NCI-H2081 (cell line): ENCODE measurements at regions not wholly inside any gene's neighbourhood (a gene's known extent, or its start where the extent isn't known, plus 50 kb on each side); places are given as distances from the start of the nearest gene placed in this dataset.
"Not testable (repeated sequence)": the region's sequence is repeated elsewhere in the genome, so short reads cannot be mapped to it uniquely, and the experiment has no call there.

Source experiments
- DNase-seq, 2 experiments: peaks; one replicate each; lab custom pipeline; 2025; lab: John Stamatoyannopoulos, UW

DNA sequence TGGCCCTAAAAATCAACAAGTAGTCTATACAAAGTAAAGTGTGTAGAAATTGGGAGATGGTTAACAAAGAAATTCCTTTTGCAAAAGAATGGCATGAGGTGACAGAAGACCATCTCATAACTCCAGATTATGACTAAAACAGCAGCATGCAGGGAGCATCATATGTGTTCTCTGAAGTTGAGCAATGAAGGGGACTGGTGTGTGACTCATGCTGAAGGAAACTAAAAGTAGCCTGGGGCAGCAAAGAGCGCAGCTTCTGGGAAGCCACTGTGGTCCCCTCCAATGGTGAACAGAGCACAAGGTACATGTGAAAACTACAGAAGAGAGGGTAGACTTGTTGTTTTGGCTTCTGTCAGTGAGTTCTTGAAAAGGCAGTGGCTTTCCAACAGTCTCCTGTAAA is 133.4 kb downstream of the MACC1 start:
- DNase-seq = no peak

GRCh38 chr7:20079080-20079479 is 138.1 kb downstream of the MACC1 start:
- DNase-seq = no peak

DNA sequence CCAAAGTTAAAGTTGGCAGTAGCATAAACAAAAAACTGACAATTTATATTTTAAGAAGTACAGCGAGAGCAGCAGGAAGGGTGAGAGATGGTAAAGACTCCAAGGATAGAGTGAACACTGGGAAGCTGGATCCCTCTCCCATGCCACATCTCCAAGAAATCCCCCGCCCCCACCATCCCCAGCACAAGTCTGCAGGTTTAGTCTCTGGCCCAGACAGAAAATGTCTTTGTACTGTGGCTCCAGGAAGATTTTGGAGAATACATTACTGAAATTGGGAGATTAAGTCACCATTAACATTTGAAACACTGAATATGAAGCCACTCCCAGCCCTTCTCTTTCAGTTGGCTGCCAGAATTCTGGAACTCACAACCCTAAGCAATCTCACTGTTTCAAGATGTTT is 140.3 kb downstream of the MACC1 start:
- DNase-seq = no peak

DNA sequence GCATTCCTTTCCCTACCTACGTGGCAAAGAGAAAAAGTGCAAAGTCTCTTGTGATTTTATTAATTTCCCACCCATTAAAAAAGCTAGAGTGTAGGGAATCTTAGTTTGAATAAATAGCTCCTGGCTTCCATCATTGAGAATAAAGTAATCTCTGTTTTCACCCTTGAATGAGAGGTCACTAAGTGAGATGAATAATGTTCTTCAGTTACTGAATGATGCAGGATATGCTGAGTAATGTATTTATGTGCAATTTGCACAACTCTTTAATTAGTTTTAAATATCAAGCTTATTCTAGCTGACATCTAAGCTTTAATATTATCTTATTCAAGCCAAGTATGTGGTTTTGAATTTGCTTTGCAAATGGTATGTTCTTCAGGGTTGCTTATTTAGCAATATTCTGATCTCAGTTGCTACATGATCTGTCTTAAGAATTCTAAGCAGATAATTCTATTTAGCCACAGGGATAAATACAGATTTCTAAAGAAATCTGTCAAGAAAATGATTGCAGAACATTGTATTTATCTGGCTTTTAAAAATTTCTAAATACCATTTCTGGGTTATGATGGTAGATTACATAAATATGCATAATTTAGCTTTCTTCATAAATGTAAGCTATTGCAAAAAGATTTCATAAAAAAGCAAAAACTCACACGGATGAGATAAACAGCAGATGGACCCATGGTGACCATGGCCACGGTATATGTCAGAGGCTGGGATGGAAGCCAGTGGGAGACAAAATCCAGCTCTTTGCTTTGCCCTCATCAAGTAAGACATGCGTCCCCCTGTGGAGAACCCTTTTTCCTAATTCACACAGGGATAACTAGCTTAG is 141.0 kb downstream of the MACC1 start:
- no peak for DNase-seq

DNA sequence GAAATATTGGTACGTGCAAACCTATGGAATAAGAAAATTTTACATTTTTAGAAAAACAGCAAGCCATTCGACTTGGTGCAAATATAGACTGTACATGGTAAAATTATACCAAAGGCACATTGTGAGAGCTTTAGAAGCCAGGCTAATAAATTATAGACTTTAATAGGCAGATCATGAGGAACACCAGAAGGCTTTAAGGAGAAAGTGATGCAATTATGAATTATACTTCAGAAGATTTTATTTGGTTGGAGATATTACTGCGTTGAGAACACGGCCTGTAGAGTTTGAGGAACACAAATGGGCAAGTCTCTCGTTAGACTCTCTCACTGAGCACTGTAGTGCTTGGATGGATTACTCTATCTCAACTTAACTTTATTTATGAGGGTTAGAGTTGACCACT is 141.7 kb downstream of the MACC1 start:
- DNase-seq = no peak

GRCh38 chr7:20068004-20068403 is 149.2 kb downstream of the MACC1 start:
- not testable (repeated sequence) for DNase-seq

DNA sequence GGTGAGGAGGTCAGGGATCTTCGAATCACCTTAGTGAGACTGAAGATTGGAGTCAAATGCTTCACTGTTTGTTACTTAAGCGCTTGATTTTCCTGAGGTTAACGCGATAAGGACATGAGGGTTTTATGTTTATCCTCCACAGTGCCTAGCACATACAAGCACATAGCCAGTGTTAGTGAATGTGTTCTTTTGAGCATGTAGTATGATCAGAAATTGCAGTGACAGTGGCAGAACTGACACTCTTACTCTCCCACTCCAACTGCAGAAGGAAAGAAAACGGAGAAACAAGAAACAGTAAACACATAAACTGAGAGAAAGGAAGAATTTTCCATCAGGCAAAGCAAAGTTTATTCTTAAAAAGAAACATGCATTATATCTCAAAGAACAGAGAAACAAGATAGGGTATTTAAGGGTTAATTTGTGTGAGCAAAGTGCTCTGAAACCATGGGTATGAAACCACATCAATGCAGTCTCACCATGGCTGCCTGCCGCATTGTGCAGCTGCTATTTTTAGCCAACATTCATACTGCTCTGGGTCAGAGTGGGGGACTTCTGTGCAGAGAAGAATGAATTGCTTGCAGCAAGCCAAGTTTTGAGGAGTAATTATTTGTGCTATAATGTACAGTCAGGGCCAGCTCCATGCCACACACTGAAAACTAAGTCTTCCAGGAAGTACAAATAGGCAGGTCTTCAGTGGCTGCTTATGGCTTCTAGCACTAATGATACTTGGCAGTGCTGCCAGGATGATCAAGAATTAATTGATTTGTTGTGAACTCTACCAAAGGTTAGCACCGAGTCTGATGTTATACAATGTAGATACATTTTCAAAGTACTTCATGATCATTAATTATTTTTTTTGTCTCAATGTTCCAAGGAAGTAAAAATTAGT is 152.0 kb downstream of the MACC1 start:
- no peak for DNase-seq

GRCh38 chr7:20064181-20064970 is 152.8 kb downstream of the MACC1 start:
- no peak for DNase-seq

DNA sequence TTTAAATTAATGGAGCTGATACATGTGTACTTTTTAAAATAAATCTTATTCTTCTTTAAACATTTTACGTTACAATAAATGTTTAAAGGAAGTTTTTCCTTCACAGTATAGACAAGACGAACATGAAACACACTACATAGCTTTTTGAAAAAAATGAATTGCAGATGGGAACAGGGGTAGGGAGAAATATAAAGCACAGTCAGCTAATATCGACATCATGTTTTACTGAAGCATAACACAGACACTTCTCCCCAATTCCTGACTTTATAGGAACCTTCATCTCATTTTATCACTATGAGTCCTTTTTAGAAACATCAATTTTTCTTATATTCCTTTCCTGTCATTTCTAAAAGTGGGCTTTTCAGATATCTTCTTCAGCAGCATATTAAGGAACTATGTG is 153.5 kb downstream of the MACC1 start:
- no peak for DNase-seq

GRCh38 chr7:20062932-20063331 is 154.3 kb downstream of the MACC1 start:
- no peak for DNase-seq

GRCh38 chr7:20053334-20054104 is 163.7 kb downstream of the MACC1 start:
- DNase-seq = no peak

DNA sequence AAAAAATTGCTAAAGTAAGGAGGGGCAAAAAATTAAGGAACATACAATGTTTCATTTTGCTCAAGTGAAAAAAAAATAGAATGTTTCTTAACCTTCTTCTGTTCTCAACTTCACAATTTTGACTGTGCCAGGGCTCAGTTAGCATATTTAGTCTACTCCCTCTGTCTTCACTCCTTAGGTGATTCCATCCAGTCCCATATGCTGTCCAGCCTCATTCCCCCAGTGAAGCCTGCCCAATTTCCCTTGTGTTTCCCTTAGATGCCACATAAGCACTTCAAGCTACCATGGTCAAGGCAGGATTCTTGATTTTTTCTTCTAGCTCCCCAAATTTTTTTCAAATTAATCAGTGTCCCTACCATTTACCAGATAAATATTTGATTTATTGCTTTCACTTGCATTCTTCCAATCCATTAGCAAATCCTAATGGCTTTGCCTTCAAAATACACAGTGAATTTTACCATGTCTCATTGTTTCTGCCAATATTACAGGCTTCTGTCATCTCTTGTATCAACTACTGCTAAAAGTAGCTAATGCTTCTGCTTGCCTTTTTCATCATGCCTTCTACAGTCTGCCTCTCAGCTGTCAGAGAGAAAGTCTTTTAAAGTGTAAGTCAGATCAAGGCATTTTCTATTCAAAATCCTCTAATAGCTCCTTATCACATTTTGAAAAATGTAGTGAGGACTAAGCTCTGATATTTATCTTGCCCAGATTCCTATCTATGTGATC is 166.8 kb downstream of the MACC1 start:
- DNase-seq = no peak

DNA sequence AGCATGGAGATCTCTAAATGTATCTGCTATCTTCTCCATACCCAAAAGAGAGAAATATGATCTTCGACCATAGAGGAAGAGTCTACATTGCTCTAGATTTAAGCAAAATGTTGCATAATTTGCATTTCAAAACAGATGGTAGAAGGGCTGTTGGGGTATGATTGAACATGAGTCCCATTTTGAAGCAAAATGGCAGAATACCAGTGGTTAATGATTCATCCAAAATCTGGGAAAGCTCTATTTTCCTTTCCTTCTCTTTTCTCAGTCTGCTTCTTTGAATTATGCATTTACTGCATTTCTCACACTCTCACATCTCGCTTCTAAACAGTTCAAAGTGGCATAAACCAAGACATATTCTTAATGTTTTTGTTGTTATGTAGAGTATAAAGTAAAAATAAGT is 178.5 kb downstream of the MACC1 start:
- no peak for DNase-seq

DNA sequence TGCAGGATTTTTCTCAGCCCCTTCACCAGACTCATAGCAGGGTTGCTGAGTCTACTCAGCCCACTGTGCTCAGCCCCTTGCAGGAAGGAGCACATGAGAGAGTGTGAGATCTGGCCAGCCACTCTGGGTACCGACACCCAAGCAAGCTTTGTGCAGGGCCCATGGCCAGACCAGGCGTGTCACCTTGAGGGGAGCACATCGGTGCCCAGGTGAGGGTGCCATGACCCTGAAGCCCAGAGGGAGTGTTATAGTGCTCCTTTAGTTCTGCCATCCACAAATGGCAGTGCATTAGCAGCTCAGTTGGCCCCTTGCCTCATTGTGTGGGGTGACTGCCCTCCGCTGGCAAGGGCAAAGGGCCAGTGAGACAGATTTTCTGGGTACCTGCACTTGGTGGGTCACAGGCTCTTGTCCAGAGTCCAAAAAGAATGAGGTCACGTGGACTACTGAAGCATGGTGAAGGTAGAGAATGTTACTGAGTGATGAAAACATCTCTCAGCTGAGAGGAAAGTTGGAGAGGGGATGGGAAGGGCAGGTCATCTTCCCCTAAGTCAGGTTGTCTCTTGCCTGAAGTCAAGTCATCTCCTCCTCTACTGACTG is 181.8 kb downstream of the MACC1 start:
- no peak for DNase-seq

- no peak for DNase-seq
These were observed 183.4 kb downstream of the MACC1 start for GRCh38 chr7:20033621-20034400.

GRCh38 chr7:20032741-20033140 is 184.4 kb downstream of the MACC1 start:
- no peak for DNase-seq

GRCh38 chr7:20030915-20031362 is 186.2 kb downstream of the MACC1 start:
- no peak for DNase-seq

DNA sequence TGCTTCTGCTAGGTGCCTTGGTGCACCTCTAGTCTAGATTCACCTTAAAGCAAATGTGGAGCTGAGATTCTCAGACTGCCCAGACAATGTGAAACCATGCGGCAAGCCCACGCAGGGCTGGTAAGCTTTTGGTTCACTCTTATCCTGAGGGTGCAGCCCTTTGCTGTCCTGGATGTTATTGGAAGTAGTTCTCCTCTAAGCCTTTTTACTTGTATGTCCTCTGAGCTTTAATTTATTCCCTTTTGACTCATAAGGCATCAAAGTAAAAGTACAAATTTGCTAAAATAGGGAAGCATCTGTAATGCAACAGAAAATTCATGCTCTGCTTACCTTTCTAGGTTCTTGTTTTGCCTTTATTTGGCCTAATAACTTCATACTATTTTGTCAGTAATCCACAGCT is 186.8 kb downstream of the MACC1 start:
- no peak for DNase-seq

DNA sequence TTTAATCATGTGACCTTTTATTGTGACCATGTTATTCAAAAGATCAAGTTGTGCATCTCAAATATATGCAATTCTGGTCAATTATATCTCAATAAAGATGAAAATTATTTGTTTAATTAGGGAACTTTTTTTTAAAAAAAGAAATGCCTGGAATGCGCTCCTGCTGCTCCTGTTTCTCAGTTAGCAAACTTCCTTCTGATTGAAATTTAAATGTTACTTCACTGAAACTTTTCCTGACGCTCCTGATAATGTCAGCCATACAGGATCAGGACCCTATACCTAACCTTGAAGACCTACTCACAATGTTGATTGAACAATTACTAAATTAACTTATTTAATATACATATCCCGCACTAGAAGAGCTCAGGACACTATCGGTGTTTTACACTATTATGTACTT is 190.4 kb downstream of the MACC1 start:
- DNase-seq = no peak

DNA sequence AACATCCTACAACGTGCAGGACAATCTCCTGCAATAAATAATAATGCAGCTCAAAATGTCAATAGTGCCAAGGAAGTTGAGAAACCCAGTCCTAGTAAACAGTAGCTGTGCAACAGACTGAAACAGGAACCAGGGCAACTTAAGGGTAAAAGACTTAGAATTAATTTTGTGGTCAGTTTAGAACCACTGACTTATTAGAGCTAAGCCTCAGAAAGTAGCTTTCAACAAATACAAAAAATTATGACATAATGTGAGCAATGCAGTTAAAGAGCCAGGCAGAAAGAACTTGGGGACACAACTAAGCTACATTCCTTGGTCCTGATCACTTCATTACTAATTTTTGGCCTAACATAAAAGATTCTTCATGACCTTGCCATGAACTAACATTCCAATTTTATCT is 195.4 kb downstream of the MACC1 start:
- DNase-seq = no peak
